ENCODE measurements at regions not wholly inside any gene's neighbourhood (a gene's known extent, or its start where the extent isn't known, plus 50 kb on each side); places are given as distances from the start of the nearest gene placed in this dataset.

DNA sequence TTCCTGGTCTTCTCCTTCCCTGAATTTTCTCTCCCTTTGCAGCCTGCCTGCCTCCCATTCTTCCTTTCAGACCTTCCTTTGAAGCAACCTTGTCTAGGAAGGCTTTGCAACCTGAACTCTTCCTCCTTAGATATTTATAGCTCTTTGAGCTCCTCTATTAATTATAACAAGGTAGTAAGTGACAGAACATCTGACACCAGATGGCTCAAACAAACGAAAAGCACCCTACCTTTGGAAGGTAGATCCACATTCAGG is 57.2 kb upstream of the SLC1A4 start:
- TF ChIP-seq, protein P1, sequence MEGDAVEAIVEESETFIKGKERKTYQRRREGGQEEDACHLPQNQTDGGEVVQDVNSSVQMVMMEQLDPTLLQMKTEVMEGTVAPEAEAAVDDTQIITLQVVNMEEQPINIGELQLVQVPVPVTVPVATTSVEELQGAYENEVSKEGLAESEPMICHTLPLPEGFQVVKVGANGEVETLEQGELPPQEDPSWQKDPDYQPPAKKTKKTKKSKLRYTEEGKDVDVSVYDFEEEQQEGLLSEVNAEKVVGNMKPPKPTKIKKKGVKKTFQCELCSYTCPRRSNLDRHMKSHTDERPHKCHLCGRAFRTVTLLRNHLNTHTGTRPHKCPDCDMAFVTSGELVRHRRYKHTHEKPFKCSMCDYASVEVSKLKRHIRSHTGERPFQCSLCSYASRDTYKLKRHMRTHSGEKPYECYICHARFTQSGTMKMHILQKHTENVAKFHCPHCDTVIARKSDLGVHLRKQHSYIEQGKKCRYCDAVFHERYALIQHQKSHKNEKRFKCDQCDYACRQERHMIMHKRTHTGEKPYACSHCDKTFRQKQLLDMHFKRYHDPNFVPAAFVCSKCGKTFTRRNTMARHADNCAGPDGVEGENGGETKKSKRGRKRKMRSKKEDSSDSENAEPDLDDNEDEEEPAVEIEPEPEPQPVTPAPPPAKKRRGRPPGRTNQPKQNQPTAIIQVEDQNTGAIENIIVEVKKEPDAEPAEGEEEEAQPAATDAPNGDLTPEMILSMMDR (conservative IDR thresholded peaks at IDR 0.05; ENCODE audit: low read depth, low read length) = no peak
- TF ChIP-seq EZH2 (IDR thresholded peaks at IDR 0.05; ENCODE audit: borderline replicate concordance, low read depth, low read length, poor library complexity, severe bottlenecking) = no peak

Data from A673 (cell line).